AG09309 (cell line): ENCODE measurements at regions not wholly inside any gene's neighbourhood (a gene's known extent, or its start where the extent isn't known, plus 50 kb on each side); places are given as distances from the start of the nearest gene placed in this dataset.

Experiments used
- DNase-seq: peaks from one replicate; pipeline ENCODE4 v3.0.0-alpha.2; 2010; ENCODE audit warnings: low read depth
- H3K4me3 ChIP-seq: 2 replicates; pipeline ENCODE4 v1.5.1; 2011; ENCODE audit warnings: mild to moderate bottlenecking, low read depth, low read length, moderate library complexity; ENCODE audit not compliant: control insufficient read depth
- CTCF ChIP-seq: IDR thresholded peaks from 2 replicates; pipeline ENCODE4 v1.5.1; 2011; ENCODE audit warnings: mild to moderate bottlenecking, low read depth, low read length, inconsistent platforms; ENCODE audit not compliant: insufficient read depth, control insufficient read depth; ENCODE audit errors: missing control alignments

- no peak for TF ChIP-seq CTCF
- DNase-seq = no peak
- H3K4me3 ChIP-seq = no peak overlapping the region
Observed at GRCh38 chr18:10086458-10087210, 172.8 kb downstream of the VAPA start.

- TF ChIP-seq CTCF = no peak
- no peak overlapping the region for H3K4me3 ChIP-seq
- DNase-seq = no peak
Observed at GRCh38 chr18:10088734-10089133, 174.9 kb downstream of the VAPA start.

GRCh38 chr18:10089881-10090280 is 176.1 kb downstream of the VAPA start:
- DNase-seq = no peak
- no peak for TF ChIP-seq CTCF
- H3K4me3 ChIP-seq = no peak overlapping the region

GRCh38 chr18:10090668-10091067 is 176.9 kb downstream of the VAPA start:
- H3K4me3 ChIP-seq = no peak overlapping the region
- no peak for TF ChIP-seq CTCF
- DNase-seq = no peak

- no peak for DNase-seq
- TF ChIP-seq CTCF = no peak
- no peak overlapping the region for H3K4me3 ChIP-seq
Observed at GRCh38 chr18:10093445-10093844, 179.6 kb downstream of the VAPA start.

- DNase-seq = no peak
- TF ChIP-seq CTCF = no peak
- no peak overlapping the region for H3K4me3 ChIP-seq
Observed at GRCh38 chr18:10094154-10094553, 180.3 kb downstream of the VAPA start.

- no peak for TF ChIP-seq CTCF
- DNase-seq = no peak
- H3K4me3 ChIP-seq = no peak overlapping the region
Observed at GRCh38 chr18:10094655-10095054, 180.8 kb downstream of the VAPA start.
